Suprapubic skin (tissue), 4 donors: ENCODE measurements at regions not wholly inside any gene's neighbourhood (a gene's known extent, or its start where the extent isn't known, plus 50 kb on each side); places are given as distances from the start of the nearest gene placed in this dataset.
A peak's percentile ranks its signal among the peaks of the same experiment; 100 is the strongest.

Source experiments
- DNase-seq, 2 donors: peaks; one replicate each; pipeline ENCODE4 v3.0.0-alpha.2; 2019; ENCODE audit warnings: low spot score in 2 of 2
- H3K27ac ChIP-seq: fragments of 200-600 bp; sonication (generic); one replicate; pipeline ENCODE4 v1.5.1; 2019
- H3K27me3 ChIP-seq: fragments of 200-600 bp; sonication (generic); one replicate; pipeline ENCODE4 v1.5.1; 2019
- H3K36me3 ChIP-seq: fragments of 200-600 bp; sonication (generic); one replicate; pipeline ENCODE4 v1.5.1; 2019
- H3K4me1 ChIP-seq: fragments of 200-600 bp; sonication (generic); one replicate; pipeline ENCODE4 v1.5.1; 2019
- H3K4me3 ChIP-seq: fragments of 200-600 bp; sonication (generic); one replicate; pipeline ENCODE4 v1.5.1; 2019; ENCODE audit warnings: mild to moderate bottlenecking
- H3K9me3 ChIP-seq: fragments of 200-600 bp; sonication (generic); one replicate; pipeline ENCODE4 v1.5.1; 2019
- EP300 ChIP-seq: sonication (generic); formaldehyde crosslinking; IDR thresholded peaks from one replicate; pipeline ENCODE4 v1.6.1; 2017; ENCODE audit warnings: antibody characterized with exemption
- POLR2A ChIP-seq, 2 donors: fragments of 450-650 bp; IDR thresholded peaks; one replicate each; pipeline ENCODE4 v1.6.1; 2017; ENCODE audit warnings: antibody characterized with exemption in 2 of 2, mild to moderate bottlenecking in 2 of 2, moderate library complexity in 2 of 2
- POLR2AphosphoS5 ChIP-seq, 3 donors: sonication (generic); formaldehyde crosslinking; IDR thresholded peaks; one replicate each; pipeline ENCODE4 v1.6.1; 2017; ENCODE audit warnings: antibody characterized with exemption in 3 of 3
- WGBS: methylation state at CpG from one replicate; pipeline ENCODE4 v1.1.5; 2018; 5-methylcytosine and 5-hydroxymethylcytosine counted together
- TF ChIP-seq, protein P1 (sequence below), 2 donors: fragments of 200-600 bp in 1 of 2; fragments of 450-650 bp in 1 of 2; sonication (generic) in 1 of 2; IDR thresholded peaks; one replicate each; pipeline ENCODE4 v1.5.1; 2016 to 2019; ENCODE audit warnings: antibody characterized with exemption in 2 of 2, mild to moderate bottlenecking in 1 of 2, moderate library complexity in 1 of 2

GRCh38 chr11:79668575-79668974 is 227.7 kb upstream of the TENM4 start:
- H3K36me3 ChIP-seq: no peaks in the 10 kb centered on the region
- no peaks in the 10 kb centered on the region for H3K9me3 ChIP-seq
- no peak overlapping the region for H3K4me3 ChIP-seq
- H3K4me1 ChIP-seq: peaks cover 14% of the 10 kb centered on the region
- H3K27me3 ChIP-seq: no peaks in the 10 kb centered on the region
- DNase-seq: no peak
- H3K27ac ChIP-seq: no peak overlapping the region
- TF ChIP-seq, protein P1, sequence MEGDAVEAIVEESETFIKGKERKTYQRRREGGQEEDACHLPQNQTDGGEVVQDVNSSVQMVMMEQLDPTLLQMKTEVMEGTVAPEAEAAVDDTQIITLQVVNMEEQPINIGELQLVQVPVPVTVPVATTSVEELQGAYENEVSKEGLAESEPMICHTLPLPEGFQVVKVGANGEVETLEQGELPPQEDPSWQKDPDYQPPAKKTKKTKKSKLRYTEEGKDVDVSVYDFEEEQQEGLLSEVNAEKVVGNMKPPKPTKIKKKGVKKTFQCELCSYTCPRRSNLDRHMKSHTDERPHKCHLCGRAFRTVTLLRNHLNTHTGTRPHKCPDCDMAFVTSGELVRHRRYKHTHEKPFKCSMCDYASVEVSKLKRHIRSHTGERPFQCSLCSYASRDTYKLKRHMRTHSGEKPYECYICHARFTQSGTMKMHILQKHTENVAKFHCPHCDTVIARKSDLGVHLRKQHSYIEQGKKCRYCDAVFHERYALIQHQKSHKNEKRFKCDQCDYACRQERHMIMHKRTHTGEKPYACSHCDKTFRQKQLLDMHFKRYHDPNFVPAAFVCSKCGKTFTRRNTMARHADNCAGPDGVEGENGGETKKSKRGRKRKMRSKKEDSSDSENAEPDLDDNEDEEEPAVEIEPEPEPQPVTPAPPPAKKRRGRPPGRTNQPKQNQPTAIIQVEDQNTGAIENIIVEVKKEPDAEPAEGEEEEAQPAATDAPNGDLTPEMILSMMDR (IDR thresholded peaks at IDR 0.05): no peak
- no peak for TF ChIP-seq POLR2A (IDR thresholded peaks at IDR 0.05)
- no peak for TF ChIP-seq EP300
- TF ChIP-seq POLR2AphosphoS5 (IDR thresholded peaks at IDR 0.05): no peak
- WGBS: 76% methylated on average over 4 of the region's 4 CpGs

DNA sequence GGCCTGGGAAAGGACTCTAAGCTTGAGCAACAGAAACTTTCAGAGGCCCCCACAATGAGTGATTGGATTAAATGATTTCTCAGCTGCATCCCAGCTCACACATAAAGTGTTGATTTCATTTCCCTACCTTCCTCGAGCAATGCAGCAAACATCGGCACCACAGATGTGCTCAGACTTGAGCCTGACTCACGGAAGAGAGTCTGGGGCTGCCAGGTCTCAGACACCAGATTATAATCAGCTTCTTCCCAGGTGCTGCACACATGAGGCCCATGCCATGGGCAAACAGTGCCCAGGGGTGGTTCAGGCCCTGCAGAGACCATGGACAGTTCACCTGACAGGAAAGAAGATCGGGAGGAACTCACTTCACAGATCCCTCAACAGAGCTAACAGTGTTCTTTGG is 226.6 kb upstream of the TENM4 start:
- Histone ChIP-seq H3K9me3 (no peaks in the 10 kb centered on the region), H3K4me3 (no peak overlapping the region), H3K27me3 (no peaks in the 10 kb centered on the region), H3K27ac (peak overlapping the region; percentile 64), H3K36me3 (no peaks in the 10 kb centered on the region), H3K4me1 (peaks cover 14% of the 10 kb centered on the region)
- TF ChIP-seq EP300 (no peak), POLR2A (IDR thresholded peaks at IDR 0.05) (no peak), POLR2AphosphoS5 (IDR thresholded peaks at IDR 0.05) (no peak)
- TF ChIP-seq, protein P1 (IDR thresholded peaks at IDR 0.05): no peak
- DNase-seq: no peak
- 50% methylated on average over 4 of the region's 4 CpGs for WGBS

DNA sequence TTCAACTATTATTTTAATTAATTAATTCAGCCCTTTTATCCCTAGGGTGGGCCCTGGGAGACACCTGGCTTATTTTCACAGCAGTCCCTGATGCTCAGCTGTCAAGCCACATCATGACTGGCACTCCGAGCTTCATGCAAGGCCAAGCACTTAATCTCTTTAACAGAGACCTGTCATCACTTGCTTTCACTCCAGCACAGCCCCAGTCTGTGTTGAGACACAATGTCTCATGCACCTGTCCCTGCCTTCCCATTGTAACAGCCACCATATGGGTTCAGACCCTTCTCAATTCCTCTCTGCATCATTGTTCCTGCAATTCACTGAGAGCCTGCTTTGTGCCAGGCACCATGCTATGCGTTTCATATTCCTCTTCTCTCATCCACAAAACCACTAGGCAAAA is 222.2 kb upstream of the TENM4 start:
- TF ChIP-seq, protein P1 (IDR thresholded peaks at IDR 0.05): no peak
- TF ChIP-seq EP300 (no peak), POLR2AphosphoS5 (IDR thresholded peaks at IDR 0.05) (no peak), POLR2A (IDR thresholded peaks at IDR 0.05) (no peak)
- Histone ChIP-seq H3K4me1 (peaks cover 14% of the 10 kb centered on the region), H3K9me3 (no peaks in the 10 kb centered on the region), H3K27ac (no peak overlapping the region), H3K27me3 (no peaks in the 10 kb centered on the region), H3K4me3 (no peak overlapping the region), H3K36me3 (no peaks in the 10 kb centered on the region)
- no peak for DNase-seq
- 70% methylated on average over 2 of the region's 2 CpGs for WGBS

DNA sequence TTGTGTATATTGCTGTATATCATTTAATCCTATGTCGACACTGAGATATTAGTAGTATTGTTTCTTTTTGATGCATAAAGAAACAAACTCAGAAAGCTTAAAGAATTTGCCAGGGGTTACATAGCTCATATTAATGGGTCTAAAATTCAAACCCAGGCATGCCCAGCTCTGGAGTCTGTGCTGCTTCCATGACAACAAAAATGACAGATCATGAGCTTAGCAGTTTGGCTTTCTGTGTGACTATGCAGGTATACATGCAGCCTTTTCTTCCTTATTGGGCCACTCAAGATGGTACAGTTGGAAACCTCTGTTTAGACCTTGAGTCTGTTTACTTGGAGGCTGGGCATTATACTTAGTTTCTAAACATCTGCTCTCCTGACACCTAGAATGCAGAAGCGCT is 220.5 kb upstream of the TENM4 start:
- no peaks in the 10 kb centered on the region for H3K27me3 ChIP-seq
- no peaks in the 10 kb centered on the region for H3K36me3 ChIP-seq
- no peaks in the 10 kb centered on the region for H3K9me3 ChIP-seq
- H3K27ac ChIP-seq: no peak overlapping the region
- H3K4me1 ChIP-seq: no peaks in the 10 kb centered on the region
- TF ChIP-seq EP300: no peak
- TF ChIP-seq, protein P1 (IDR thresholded peaks at IDR 0.05): no peak
- no peak for TF ChIP-seq POLR2A (IDR thresholded peaks at IDR 0.05)
- DNase-seq: no peak
- H3K4me3 ChIP-seq: no peak overlapping the region
- 26% methylated on average over 2 of the region's 2 CpGs for WGBS

- 90% methylated on average over 5 of the region's 5 CpGs for WGBS
- DNase-seq: no peak
Measured at GRCh38 chr11:79648766-79649520, 208.1 kb upstream of the TENM4 start.

More at GRCh38 chr11:79648766-79649520, 208.1 kb upstream of the TENM4 start:
- H3K4me3 ChIP-seq: no peak overlapping the region
- no peaks in the 10 kb centered on the region for H3K4me1 ChIP-seq
- no peak overlapping the region for H3K27ac ChIP-seq
- TF ChIP-seq, protein P1 (IDR thresholded peaks at IDR 0.05): no peak
- TF ChIP-seq POLR2A (IDR thresholded peaks at IDR 0.05): no peak
- TF ChIP-seq EP300: no peak
- TF ChIP-seq POLR2AphosphoS5 (IDR thresholded peaks at IDR 0.05): no peak
- H3K9me3 ChIP-seq: no peaks in the 10 kb centered on the region
- no peaks in the 10 kb centered on the region for H3K36me3 ChIP-seq
- H3K27me3 ChIP-seq: no peaks in the 10 kb centered on the region
